HG02840 (cell line): ENCODE measurements at regions not wholly inside any gene's neighbourhood (a gene's known extent, or its start where the extent isn't known, plus 50 kb on each side); places are given as distances from the start of the nearest gene placed in this dataset.
"Not testable (repeated sequence)": the region's sequence is repeated elsewhere in the genome, so short reads cannot be mapped to it uniquely, and the experiment has no call there.

Experiments
- ATAC-seq: cut with Tn5 transposase; IDR thresholded peaks from one replicate; pipeline ENCODE4 v1.9.1; 2021; ENCODE audit warnings: mild to moderate bottlenecking, moderate library complexity, moderate number of reproducible peaks; ENCODE audit not compliant: unreplicated experiment, low FRiP score

DNA sequence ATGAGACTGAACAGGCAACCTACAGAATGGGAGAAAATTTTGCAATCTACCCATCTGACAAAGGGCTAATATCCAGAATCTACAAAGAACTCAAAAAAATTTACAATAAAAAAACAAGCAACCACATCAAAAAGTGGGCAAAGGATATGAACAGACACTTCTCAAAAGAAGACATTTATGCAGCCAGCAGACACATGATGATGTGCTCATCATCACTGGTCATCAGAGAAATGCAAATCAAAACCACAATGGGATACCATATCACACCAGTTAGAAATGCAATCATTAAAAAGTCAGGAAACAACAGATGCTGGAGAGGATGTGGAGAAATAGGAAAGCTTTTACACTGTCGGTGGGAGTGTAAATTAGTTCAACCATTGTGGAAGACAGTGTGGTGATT lies 51.7 kb upstream of the PAXBP1 start:
- ATAC-seq = not testable (repeated sequence)

DNA sequence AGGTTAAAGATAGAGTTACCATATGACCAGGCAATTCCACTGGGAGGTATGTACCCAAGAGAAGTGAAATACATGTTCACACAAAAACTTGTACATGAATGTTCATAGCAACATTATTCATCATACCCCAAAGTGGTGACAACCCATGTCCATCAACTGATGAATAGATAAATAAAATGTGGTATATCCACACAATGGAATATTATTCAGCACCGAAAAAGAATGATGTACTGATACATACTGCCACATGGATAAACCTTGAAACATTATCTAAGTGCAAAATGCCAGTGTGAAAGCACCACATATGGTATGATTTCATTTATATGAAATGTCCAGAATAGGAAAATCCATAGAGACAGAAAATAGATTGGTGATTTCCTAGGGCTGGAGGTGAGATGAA lies 53.4 kb upstream of the PAXBP1 start:
- ATAC-seq = no peak

DNA sequence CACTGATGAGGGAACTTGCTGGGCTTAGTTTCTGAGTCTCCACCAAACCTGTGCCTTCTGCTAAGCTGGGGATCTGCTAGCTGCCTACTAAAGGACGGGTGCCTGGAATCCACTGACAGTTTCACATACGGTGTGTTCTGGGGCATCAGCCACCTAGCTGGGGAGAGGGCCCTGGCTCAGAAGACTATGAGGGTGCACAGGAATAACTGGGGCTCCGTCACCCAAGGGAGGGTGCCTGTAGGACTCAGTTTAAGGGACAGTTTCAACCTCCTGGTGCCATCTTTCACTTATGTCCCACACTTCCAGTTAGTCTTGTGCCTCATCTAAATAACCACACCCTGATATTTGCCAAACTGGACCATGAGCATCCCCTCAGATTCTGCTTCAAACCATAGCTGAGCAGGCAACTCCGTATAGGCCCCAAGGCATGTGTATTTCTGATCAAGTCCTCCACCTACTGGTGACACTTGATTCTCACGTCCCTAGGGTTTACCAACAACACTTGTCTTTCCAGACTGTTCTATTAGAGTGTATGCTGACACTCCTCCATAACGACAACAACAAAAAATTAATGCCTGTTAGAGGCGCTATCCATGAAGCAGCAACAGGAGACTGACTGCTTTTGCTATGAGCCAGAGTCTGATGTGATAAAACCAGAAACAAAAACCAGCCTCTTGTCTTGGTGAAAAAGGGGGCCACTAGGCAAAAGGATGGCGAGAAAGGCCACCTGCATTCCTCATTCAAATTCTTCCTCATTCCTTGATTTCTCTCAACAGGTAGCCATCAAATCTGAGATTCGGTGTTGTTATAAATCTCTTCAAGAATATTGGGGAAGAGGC lies 55.0 kb upstream of the PAXBP1 start:
- peak; percentile 54 for ATAC-seq

DNA sequence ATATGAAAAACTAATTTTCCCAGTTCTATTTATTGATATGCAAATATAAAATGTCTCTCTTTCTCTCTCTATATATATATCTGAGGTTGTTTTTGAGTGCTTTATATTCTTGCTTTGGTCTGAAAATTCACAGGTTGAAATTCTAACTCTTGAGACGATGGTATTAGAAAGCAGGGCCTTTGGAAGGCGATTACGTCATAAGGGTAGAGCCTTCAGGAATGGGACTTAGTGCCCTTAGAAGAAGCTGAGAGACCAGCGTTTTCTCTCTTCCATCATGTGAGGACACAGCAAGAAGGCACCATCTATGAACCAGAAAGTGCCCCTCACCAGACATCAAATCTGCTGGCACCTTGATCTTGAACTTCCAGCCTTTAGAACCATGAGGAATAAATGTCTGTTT lies 57.4 kb upstream of the PAXBP1 start:
- no peak for ATAC-seq

DNA sequence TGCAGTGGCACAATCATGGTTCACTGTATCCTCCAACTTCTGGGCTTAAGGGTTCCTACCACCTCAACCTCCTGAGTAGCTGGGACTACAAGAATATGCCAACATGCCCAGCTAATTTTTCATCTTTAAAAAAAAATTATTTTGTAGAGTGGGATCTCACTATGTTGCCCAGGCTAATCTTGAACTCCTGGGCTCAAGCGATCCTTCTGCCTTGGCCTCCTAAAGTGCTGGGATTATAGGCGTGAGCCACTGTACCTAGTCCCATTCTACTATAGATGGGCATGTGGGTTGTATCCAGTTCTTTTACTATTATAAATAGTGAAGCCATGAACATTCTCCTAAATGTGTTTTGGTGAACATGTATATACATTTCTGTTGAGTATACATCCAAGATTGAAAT lies 57.9 kb upstream of the PAXBP1 start:
- no peak for ATAC-seq

DNA sequence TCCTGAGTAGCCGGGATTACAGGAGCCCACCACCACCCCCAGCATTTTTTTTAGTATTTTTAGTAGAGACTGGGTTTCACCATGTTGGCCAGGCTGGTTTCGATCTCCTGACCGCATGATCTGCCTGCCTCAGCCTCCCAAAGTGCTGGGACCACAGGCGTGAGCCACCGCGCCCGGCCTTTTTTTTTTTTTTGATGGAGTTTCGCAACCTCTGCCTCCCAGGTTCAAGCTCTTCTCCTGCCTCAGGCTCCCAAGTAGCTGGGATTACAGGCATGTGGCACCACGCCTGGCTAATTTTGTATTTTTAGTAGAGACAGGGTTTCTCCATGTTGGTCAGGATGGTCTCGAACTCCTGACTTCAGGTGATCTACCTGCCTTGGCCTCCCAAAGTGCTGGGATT lies 60.2 kb upstream of the PAXBP1 start:
- not testable (repeated sequence) for ATAC-seq

DNA sequence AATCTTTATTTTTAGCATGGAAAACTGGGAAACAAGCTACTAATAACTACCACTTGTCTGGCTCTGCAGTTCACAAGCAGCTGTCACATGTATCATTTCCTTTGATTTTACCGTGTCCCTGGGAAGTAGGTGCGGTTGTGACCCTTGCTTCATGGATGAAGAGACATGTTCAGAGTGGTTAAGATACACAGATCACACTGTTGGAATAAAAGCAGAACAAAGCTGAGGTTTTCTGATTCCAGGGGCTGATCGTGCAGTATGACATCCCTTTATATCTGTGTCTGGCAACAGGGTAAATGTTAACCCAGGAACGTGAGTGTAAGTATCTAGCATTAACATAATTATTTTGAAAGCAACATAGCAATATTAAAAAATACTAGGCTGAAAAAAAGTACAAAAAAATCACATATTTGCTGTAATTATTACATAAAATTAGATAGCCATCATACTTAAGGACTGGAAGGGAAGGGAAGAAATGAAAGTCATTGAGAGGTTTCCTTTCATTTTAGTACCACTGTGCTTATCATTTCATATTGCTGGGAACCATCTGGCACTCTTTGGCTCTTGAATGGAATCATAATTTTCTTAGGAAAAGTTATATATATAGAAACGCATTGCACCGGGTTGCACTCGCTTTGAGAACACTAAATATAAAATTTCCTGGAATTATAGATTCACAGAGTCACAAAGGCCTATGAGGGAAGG lies 62.8 kb upstream of the PAXBP1 start:
- ATAC-seq = no peak

DNA sequence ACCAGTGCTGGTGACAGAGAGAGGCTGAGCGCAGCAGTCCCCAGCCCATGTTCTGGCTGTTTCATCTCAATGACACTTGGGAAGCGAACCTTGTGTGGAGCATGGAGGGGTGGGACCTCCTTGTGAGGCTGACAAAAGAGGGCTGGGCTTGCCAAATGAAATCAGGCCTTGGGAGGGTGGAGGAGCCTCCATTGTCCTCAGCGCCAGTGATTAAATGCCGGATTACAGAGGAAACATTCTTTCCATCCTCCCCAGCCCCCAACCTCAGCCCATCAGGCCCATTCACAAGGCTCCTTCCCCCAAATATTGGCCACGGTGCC lies 63.3 kb upstream of the PAXBP1 start:
- ATAC-seq = no peak

DNA sequence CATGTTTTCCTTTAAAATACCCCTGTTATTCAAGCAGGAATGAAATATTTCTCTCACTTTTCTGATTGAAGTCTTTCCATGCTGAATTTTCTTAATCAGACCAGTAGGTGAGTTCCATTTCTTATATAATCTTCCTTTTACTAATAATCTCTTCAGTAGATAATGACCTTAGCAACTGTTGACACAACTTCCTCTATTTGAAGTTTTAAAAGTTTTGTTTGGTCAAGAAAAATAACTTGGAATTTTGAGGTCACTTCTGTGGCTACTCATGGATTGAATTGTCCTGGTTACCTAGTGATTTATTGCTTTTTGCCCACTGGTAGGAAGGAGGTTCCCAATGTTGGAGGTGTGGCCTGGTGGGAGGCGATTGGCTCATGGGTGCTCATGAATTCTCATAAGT lies 70.6 kb upstream of the PAXBP1 start:
- no peak for ATAC-seq

DNA sequence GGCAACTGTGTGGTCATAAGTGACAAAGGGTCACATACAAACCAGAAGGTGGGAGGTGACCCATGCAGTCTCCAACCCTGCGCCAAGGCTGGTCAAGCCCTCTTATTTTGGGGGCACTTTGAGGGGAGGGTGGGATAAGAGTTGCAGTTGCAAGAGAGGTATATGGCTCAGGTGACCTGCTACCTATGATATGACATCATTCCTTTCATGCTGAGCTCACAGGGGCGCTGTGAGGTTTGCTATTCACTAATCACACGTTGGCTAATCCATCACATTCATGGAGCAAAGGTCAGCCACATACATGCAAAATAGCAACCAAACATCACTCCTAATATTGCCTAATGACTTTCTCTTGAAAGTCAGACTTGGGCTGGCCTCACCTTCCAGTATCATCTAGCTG lies 72.0 kb upstream of the PAXBP1 start:
- no peak for ATAC-seq

DNA sequence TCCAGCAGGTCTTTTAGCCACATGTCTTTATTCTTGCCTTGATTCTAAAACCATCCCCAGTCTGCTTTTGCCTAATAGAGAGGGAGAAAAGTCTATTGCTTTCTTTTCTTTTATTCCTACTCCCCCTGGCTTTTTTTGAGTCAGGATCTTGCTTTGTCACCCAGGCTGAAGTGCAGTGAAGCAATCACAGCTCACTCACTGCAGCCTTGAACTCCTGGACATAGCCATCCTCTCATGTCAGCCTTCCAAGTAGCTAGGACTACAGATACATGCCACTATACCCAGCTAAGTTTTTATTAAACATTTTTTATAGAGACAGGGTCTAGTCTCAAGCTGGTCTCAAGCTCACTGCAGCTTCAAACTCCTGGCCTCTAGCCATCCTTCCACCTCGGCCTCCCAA lies 72.5 kb upstream of the PAXBP1 start:
- ATAC-seq = no peak

DNA sequence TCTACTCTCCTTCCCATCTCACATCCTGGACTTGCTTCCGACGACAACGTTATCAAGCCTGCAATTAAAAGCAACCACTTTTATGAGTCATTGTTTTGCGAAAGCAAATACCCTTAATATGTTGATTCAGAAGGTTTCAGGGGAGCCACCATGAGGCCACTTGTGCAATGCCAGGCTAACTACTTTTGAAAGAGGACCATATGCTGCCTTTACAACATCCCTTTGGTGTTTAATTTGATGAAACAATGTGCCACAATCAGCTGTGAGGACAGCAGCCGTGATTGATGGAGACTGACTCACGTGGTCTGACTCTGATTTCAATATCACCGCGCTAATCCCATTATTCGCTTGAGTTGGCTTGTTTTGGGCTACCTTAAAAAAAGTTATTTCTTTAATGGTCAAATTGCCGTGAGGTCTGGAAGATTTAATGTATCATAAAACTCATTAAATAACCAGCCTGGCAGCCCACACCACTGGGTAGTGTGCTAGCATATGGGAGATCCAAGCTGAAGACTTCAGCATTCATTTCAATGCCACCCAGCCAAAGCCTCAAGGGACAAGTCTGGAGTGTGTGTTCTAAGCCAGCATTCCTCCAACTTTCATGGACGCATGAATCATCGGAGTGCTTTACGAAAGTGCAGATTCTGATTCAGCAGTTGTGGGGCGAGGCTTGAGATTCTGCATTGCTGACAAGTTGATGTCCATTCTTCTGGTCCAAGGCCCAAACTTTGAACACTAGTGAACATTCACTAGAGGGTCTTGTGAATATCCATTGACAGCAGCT lies 73.3 kb upstream of the PAXBP1 start:
- no peak for ATAC-seq

DNA sequence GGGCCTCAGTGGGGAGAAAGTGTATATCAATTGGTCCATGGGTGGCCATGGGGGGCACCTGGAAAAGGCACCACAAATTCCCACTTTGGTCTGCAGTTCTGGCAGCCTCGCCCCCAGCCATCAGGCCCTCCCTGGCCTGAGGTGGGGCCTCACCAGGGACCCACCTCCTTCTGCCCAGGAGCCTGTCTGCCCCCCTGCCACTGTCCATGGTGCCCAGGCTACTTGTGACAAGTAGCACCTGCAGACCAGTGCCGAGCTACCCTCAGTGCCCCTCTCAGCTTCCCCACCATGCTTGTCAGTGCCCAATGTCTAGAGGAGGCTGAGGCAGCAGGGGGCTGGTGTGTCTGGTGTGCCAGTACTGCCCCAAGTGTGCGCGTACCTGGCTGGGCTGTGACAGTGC lies 87.1 kb upstream of the PAXBP1 start:
- ATAC-seq = no peak

DNA sequence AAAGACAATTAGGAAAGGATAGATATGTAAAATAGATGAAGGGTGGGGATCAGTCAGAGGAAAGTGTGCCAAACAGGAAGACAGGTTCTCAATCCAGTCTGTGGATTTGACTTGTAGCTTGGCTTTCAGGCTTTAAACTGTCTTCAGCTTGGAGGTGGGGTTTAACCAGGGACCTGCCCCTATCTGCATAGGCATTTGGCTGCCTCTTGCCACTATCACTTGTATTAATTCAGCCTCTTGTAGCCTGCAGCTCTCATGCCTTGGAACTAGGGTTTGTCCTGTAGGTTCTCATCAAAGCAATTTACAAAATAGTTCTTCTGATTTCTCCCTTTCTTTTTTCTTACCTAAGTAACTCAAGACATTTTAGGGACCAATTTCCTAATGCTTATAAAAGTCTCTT lies 88.8 kb upstream of the PAXBP1 start:
- ATAC-seq = no peak

DNA sequence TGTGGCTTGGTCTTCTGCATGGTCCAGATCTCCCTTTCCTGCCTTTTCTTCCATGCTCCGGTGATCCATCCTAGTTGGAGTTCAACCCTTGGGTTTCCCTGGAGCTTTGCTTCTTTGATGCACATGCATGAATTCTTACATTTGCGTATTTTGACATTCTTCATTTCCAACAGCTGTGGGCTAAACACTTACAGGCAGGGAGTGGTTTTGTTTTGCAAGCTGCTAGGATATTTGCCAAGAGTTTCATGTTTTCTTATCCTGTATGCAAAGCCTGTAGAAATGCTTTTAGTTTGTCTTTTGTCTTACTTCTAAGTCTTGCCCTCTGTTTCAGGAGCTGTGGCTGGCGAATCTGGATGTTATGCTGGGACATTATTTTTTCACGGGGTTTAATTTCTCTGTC lies 90.3 kb upstream of the PAXBP1 start:
- no peak for ATAC-seq

DNA sequence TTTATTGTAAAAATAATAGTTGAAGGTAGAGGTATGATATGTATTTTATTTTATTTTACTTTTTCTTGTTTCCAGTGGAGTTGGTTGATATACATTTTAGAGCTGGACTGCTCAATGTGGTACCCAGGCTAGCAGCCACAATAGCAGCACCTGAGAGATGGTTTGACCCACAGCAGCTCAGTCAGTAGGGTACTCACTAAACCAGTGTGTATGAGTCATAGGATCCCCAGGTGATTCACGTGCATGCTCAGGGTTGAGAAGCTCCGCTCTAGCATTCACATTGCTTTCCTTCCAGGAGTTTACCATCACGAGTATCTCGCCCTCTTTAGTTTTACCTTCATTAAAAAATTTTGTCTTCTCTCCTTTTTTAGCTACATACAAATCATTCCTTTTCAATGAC lies 96.0 kb upstream of the PAXBP1 start:
- no peak for ATAC-seq

DNA sequence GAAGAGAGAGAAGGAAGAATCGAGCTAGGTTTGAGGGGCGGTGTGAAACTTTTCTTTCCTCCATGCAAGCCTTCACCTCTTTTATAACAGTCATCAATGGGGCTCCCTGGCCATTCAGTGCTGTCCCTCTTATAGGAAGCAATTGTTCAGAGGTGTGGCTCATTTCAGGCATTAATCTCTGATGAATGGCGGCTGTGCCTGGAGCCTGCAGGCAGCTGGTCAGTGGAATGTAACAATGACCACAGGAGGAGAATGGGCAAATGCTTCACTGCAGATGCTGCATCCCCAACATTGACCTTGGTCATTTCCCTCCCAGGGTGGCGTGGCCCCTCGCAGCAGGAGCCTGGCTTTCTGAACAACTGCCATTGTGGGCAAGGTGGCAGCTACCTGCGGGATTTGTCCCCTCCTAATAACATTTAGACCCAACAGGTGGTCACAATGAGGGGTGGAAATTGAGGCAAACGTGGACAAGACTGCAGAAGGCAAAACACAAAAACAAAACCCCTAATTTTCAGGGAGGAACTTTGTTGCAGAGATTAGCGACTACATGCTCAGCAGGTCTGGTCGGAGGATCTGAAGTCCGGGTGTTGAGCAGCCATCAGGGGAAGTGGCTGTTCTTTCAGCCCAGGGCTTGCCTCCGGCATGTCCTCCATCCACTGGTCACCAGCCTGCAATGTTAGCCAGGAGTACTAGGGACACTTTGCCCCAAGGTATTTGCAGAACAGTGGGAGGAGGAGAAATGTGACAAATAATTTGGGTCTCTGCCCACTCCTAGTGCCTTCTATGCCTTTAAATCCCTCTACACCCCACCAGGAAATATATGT lies 97.3 kb upstream of the PAXBP1 start:
- no peak for ATAC-seq

DNA sequence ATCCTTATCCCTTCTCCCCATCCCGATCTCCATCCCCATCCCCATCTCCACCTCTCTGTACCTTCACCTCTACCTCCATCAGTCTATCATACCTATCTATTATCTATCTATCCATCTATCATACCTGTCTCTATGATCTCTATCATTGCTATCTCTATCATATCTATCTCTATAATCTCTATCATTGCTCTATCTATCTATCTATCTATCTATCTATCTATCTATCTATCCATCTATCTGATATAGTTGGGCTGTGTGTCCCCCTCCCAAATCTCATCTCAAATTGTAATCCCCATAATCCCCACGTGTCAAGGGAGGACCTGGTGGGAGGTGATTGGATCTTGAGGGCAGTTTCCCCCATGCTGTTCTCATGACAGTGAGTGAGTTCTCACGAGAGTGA lies 97.9 kb upstream of the PAXBP1 start:
- no peak for ATAC-seq

DNA sequence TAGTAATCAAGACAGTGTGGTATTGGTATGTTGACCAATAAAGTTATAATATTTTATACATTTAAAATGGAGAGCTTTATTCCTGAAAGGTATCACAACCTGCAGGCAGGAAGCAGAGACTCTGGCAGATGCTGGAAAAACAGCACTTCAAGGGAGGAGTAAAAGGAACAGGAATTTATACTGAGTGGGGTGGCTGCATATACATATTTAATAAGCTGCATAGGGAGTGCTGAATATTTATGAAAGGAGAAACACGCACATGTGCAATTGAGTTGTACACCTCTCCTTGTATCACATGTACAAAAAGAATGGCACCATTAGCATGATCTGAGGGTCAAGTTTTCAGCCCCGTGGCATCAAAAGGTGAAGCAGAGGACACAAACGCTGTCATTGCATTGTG lies 104.9 kb upstream of the PAXBP1 start:
- no peak for ATAC-seq

DNA sequence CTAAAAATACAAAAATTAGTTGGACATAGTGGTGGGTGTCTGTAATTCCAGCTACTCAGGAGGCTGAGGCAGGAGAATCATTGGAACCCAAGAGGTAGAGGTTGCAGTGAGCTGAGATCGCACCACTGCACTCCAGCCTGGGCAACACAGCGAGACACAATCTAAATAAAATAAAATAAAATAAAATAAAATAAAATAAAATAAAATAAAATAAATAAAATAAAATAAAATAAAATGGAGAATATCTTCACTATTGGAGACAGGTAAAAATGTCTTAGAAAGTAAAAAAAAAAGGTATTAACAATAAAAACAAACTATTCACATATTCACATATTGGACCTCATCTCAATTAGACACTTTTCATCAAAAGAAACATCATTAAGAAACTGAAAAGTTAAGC lies 106.3 kb upstream of the PAXBP1 start:
- ATAC-seq = not testable (repeated sequence)

DNA sequence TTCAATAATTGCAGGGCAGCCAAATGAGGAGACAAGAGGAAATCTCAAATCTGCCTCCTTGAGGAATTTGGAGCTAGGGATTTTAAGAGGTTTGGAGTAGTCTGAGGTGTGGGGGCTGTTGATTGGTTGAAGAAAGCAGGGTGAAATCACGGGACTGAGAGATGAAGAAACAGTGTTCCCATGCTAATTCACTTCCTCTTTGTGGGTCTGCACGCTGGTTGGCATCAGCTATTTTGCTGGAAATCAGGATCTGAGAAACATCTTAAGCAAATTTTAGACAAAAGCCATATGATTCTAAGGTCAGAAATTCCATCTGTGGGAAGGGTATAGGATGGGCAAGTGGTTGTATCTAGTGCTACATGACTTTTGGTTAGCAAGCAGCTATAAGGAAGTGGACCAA lies 107.1 kb upstream of the PAXBP1 start:
- no peak for ATAC-seq
